Stimulated activated CD4-positive, alpha-beta T cell treated with anti-CD3 and anti-CD28 coated beads, Interleukin-12 subunit alpha, Interleukin-12 subunit beta, amount 100 ng/mL, for 48 hours (primary cell): ENCODE measurements at regions not wholly inside any gene's neighbourhood (a gene's known extent, or its start where the extent isn't known, plus 50 kb on each side); places are given as distances from the start of the nearest gene placed in this dataset.
"Not testable (repeated sequence)": the region's sequence is repeated elsewhere in the genome, so short reads cannot be mapped to it uniquely, and the experiment has no call there.

Experiments used
- DNase-seq, 3 donors: peaks; one replicate each; pipeline ENCODE4 v3.0.0-alpha.2; 2020; ENCODE audit warnings: low read depth in 2 of 3, low spot score in 1 of 3

DNA sequence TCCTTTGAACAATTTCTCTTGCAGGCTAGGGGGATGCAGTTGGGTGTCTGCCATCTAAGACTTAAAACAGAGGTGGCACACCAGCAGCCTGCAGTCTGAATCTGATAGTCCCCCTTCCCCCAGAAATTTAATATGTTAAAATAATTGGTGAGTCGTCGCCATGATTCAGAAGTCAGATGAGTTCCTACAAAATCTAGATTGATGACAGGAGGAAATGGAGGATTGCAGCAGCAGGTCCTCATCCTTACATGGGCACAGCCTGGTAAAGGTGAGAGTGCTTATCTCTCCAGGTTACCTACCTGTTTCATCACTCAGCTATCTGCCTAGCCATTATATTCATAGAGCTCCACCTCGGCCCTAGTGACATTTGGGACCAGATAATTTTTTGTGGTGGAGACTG, 112.3 kb downstream of the PCSK1 start:
- DNase-seq, result no peak

DNA sequence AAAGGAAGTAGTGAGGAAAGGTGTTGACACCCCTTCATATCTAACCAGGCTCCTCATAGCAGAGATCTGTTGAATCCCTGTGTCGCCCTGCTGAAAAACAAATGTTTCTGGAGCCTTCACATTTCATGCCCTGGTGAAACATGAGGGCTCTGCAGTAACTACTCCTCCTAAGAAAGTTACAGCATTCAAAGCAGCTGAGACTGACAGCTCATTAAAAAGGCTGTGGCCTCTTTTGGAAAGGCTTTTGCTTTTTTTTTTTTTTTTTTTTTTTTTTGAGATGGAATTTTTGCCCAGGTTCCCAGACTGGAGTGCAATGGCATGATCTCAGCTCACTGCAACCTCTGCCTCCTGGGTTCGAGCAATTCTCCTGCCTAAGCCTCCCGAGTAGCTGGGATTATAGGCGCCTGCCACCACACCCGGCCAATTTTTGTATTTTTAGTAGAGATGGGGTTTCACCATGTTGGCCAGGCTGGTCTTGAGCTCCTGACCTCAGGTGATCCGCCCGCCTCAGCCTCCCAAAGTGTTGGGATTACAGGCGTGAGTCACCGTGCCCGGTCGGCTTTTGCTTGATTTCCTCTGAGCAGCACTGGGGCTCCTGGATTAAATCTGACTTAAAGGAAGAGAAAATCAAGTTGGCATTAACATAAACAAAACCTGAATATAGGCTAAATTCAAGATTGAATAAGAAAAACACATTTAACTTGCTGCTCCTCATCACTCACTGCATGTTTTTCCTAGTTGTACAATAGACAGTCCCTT, 112.9 kb downstream of the PCSK1 start:
- DNase-seq, result not testable (repeated sequence)

GRCh38 chr5:96318569-96319110, 114.4 kb downstream of the PCSK1 start:
- no peak for DNase-seq

DNA sequence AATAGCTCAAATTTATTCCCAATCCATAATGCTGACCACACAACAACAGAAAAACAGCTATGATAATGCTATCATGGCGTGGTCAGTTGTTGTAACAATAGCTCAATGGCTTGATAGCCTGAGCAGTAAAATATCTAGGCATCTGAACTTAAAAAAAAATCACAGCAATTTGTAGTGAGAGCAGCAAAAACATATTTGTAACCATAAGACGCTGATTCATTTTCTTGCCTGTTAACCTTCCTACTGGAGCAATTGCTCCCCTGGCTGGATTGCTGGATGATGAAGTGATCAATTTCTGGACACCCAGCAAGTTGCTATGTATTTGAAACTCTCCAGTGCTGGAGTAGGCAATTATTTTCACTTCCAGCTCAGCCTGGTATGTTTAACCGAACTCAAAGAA, 115.1 kb downstream of the PCSK1 start:
- DNase-seq, result no peak

GRCh38 chr5:96316487-96316886, 116.6 kb downstream of the PCSK1 start:
- no peak for DNase-seq

DNA sequence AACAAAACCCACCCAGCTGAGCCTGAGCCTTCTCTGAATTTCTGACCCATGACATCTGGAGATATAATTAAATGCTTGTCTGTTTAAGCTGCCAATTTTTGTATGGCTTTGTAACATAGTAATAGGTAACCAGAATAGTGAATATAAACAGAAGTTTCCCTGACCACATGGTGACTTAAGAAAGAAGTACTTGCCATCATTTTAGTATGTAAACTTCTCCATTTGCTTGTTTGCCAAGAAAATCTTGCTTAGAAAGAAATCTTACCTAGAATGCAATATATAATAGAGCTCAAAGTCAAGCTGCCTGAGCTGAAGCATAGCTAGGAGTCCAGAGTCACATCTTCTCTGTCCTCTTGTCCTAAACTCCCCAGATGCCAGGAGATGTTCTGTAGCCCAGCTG, 117.0 kb downstream of the PCSK1 start:
- no peak for DNase-seq

- DNase-seq, result no peak
Observed at GRCh38 chr5:96315431-96315830, 117.6 kb downstream of the PCSK1 start.

GRCh38 chr5:96312383-96312782, 120.7 kb downstream of the PCSK1 start:
- DNase-seq, result no peak

DNA sequence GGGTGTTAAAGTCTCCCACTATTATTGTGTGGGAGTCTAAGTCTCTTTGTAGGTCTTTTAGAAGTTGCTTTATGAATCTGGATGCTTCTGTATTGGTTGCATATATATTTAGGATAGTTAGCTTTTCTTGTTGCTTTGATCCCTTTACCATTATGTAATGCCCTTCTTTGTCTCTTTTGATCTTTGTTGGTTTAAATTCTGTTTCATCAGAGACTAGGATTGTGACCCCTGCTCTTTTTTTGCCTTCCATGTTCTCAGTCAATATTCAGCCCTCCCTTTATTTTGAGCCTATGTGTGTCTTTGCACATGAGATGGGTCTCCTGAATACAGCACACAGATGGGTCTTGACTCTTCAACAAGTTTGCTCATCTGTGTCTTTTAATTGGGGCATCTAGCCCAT, 126.0 kb downstream of the PCSK1 start:
- not testable (repeated sequence) for DNase-seq

DNA sequence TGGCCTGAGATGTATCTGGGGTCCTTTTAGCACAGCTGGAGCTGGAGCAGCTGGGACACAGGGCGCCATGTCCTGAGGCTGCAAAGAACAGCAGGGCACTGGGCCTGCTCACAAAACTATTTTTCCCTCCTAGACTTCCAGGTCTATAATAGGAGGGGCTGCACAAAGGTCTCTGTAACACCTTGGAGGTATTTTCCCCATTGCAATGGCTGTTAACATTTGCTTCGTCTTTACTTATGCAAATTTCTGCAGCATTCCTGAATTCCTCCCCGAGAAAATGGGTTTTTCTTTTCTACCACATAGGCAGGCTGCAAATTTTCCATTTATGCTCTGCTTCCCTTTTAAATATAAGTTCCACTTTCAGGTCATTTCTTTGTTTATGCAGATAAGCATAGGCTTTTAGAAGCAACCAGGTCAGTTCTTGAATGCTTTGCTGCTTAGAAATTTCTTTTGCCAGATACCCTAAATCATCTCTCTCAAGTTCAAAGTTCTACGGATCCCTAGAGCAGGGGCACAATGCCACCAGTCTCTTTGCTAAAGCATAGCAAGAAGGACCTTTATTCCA, 130.8 kb downstream of the PCSK1 start:
- no peak for DNase-seq

GRCh38 chr5:96300976-96301375, 132.1 kb downstream of the PCSK1 start:
- DNase-seq, result no peak

- DNase-seq, result no peak
Observed at GRCh38 chr5:96297867-96298266, 135.2 kb downstream of the PCSK1 start.

DNA sequence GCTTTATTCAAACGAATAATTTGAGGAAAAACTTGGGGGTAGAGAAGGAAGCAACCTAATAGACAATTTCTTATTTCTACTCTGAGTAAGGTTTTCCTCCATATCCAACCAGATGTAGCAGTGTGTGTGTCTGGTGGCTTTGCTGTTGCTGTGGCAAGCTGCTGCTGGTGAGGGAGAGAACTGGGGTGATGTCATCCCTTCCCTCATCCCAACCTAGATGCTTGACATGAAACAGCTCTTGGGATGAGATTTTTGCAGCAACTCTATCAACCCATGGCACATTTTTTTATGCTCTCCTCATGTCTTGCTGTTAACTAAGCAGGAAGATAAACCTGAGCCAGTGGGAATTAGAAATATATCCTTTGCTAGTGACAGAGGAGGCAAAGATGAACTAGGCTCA, 135.8 kb downstream of the PCSK1 start:
- no peak for DNase-seq

GRCh38 chr5:96294884-96295202, 138.2 kb downstream of the PCSK1 start:
- no peak for DNase-seq

DNA sequence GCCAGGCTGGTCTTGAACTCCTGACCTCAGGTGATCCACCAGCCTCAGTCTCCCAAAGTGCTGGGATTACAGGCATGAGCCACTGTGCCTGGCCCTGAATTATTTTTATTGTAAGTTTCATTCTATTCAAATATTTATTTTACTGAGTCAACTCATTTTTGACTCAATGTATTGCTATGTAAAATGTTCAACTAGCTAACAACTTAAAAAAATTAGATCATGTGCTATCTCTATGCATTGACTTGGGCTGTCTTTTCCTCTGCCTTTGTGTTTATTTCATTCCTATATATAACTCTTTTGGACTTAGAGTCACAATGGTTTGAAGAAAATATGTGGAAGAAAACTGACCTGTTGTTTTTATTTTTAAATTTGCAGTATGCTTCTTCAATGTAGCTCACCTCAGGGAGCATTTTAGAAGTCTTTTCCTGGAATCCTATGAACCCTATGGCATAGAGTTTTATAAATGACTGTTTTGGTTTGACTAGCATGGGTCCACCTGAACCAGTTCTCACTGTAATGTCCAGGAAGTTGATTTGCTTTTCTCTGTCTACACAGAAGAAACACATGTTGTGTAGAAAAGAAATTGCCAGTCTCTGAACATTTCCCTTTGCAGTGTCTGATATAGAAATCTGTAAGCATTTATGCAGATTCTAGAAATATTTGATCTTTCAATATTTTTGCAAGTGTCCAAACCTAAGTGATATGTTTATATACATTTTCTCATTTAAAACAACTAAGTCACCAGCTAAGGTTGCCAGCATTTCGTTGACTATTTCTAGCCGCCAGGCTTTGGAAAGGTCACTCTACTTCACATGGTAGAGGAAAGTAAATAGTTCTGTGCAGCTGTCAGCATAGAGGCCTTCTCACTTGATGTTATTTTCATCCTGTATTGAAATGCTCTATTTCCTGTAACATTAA, 138.8 kb downstream of the PCSK1 start:
- no peak for DNase-seq

DNA sequence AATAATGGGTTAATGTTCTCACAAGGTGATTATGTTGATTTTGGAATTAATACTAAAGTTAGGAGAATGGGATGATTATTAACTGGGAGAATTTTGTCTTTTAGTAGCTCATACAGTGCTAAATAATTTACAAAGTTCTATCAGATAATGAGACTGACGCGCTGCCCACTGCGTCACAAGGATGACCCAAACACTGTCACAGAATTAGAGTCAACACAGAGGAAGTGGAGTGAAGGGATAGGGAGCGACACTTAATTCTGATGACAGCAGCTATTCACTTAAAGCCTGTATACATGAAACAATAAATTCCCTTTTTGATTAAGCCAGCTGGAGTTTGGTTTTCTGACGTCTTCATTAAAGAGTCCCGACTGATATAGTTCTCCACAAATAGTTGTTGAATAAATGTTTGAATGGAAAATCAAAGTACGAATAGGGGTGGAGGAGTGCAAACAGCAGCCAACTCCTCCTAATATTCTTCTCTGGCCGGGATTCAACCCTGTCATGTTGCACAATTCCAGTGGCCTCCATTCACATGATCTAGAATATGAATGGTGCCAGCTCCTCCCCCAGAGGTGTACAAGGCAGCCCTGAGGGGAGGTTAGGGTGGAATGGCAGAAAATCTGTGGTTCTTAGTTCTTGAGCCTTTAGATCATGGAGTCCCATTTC, 140.3 kb downstream of the PCSK1 start:
- no peak for DNase-seq

GRCh38 chr5:96289287-96289686, 143.8 kb downstream of the PCSK1 start:
- DNase-seq, result peak; percentile 9 to 30 (median 13)

DNA sequence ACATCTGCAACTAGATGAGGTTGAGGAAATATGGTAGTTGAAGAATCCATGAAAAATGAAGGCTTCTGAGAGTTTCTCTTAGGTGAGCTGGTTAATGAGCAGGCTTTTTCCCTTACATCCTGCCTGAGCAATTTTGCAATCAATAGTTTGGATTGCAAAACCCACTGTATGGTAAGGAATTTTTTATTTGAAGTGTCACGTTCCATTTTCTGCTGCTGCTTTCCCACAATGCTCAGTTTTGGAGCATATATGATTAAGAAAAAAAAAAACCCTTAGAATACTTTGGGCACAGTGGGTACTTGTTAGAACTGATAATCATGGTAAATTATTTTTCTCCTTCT, 144.2 kb downstream of the PCSK1 start:
- no peak for DNase-seq

GRCh38 chr5:96288166-96288844, 144.7 kb downstream of the PCSK1 start:
- DNase-seq, result no peak

DNA sequence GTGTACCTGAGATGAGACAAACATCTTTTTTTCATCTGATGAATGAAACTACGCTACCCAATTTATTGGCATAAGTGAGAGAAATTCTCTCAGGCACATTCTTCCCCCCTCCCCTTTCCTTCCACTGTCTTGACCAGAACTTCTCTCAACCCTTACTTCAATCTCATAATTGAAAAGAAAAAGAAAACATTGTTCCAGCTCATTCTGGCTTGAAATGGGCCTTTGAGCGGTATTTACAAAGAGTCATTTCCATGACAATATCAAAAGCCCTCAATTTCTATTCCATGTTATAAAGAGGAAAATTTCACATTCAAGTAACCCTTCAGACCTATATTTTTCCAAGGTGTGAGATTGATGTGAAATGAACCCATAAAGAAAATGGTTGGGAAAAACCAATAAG, 145.9 kb downstream of the PCSK1 start:
- no peak for DNase-seq

DNA sequence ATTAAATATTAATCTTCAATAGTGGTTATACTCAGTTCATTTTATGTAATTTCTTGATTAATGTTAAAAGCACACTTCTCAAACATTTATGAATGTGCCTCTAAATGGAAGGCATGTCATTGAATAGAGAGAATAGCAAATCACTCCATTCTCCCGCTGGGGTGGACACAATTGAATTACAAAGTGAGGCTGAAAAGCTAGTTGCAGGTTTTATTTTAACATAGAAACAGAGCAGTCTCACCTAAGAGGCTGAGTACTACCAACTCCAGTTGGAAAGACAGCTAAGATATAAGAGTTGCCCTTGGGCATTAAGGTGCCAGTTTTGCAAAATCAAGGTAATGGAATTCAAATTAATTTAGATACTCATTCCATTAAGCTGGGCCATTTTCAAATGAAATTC, 147.2 kb downstream of the PCSK1 start:
- no peak for DNase-seq
